Right lobe of liver (tissue), 6 donors: ENCODE measurements at regions not wholly inside any gene's neighbourhood (a gene's known extent, or its start where the extent isn't known, plus 50 kb on each side); places are given as distances from the start of the nearest gene placed in this dataset.

ENCODE experiments used
- ATAC-seq, 4 donors: fragments of 200-7000 bp; cut with Tn5 transposase; one replicate each; pipeline ENCODE4 v1.9.1; 2020; ENCODE audit warnings: mild to moderate bottlenecking in 4 of 4, moderate library complexity in 4 of 4
- DNase-seq, 3 donors: peaks; one replicate each; pipeline ENCODE4 v3.0.0-alpha.2; 2020
- H3K27ac ChIP-seq, 3 donors: fragments of 200-600 bp; one replicate each; pipeline ENCODE4 v1.8.0; 2022
- H3K27me3 ChIP-seq, 2 donors: fragments of 200-600 bp; one replicate each; pipeline ENCODE4 v1.8.0; 2022
- H3K36me3 ChIP-seq, 4 donors: fragments of 200-600 bp; sonication (generic) in 1 of 4; one replicate each; pipeline versions ENCODE4 v1.5.1 to v1.8.0; 2017 to 2022; ENCODE audit warnings: control low read depth in 1 of 4
- H3K4me1 ChIP-seq, 4 donors: fragments of 200-600 bp; sonication (generic) in 1 of 4; one replicate each; pipeline versions ENCODE4 v1.5.1 to v1.8.0; 2017 to 2022; ENCODE audit warnings: control low read depth in 1 of 4
- H3K4me3 ChIP-seq, 3 donors: fragments of 200-600 bp; one replicate each; pipeline ENCODE4 v1.8.0; 2022
- H3K9me3 ChIP-seq, 4 donors: fragments of 200-600 bp; sonication (generic) in 1 of 4; one replicate each; pipeline versions ENCODE4 v1.5.1 to v1.8.0; 2017 to 2022; ENCODE audit warnings: control low read depth in 1 of 4
- POLR2A ChIP-seq: fragments of 450-650 bp; IDR thresholded peaks from one replicate; pipeline ENCODE4 v1.6.1; 2017; ENCODE audit warnings: antibody characterized with exemption, mild to moderate bottlenecking
- WGBS: methylation state at CpG from one replicate; pipeline ENCODE4 v1.1.6; 2018; ENCODE audit warnings: low coverage, low lambda C conversion rate; ENCODE audit not compliant: insufficient coverage; ENCODE audit errors: missing lambda C conversion rate; 5-methylcytosine and 5-hydroxymethylcytosine counted together
- intact Hi-C, 2 donors: fragments of 100-400 bp; cut with DNase I; formaldehyde crosslinking; loops; one replicate each; pipeline versions ENCODE4 v1.11.2 to v1.14.1; 2022
- TF ChIP-seq, protein P1 (sequence below), 4 donors: fragments of 200-600 bp in 3 of 4; fragments of 450-650 bp in 1 of 4; IDR thresholded peaks; one replicate each; pipeline versions ENCODE4 v1.5.1 to v1.8.0; 2016 to 2022; ENCODE audit warnings: antibody characterized with exemption in 4 of 4, mild to moderate bottlenecking in 2 of 4
- donor health status: DM: no; HTN: yes; CAD: no.
- donor health status: DM: no; HTN: no; CAD: no.
- donor health status: DM: no; HTN: no; CAD: no.
- donor health status: DM: no; HTN: yes; CAD: no.
- donor health status: DM: no; HTN: yes; CAD: no.

DNA sequence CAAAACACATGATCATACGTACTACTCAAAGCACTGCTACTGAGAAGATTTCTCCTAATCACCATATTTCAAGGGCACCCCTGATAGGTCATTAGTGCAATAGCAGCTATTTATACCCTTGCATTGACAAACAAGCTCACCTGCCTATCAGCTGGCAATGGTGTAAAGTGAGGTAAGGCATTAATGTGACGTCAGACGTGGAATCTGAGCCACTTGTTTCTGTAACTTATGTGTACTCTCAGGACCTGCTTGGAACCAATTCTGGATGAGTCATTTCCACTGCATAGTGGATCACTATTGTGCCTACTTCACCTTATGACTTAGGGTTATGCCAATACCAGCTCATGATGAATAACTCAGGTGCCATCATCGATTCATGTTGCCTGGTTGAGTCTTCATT is 628.5 kb upstream of the CELF2 start:
- TF ChIP-seq, protein P1, sequence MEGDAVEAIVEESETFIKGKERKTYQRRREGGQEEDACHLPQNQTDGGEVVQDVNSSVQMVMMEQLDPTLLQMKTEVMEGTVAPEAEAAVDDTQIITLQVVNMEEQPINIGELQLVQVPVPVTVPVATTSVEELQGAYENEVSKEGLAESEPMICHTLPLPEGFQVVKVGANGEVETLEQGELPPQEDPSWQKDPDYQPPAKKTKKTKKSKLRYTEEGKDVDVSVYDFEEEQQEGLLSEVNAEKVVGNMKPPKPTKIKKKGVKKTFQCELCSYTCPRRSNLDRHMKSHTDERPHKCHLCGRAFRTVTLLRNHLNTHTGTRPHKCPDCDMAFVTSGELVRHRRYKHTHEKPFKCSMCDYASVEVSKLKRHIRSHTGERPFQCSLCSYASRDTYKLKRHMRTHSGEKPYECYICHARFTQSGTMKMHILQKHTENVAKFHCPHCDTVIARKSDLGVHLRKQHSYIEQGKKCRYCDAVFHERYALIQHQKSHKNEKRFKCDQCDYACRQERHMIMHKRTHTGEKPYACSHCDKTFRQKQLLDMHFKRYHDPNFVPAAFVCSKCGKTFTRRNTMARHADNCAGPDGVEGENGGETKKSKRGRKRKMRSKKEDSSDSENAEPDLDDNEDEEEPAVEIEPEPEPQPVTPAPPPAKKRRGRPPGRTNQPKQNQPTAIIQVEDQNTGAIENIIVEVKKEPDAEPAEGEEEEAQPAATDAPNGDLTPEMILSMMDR (IDR thresholded peaks at IDR 0.05) = no peak
- TF ChIP-seq POLR2A = no peak
- intact Hi-C loops = no loop called here
- Histone ChIP-seq H3K4me1 (no peaks in the 10 kb centered on the region), H3K9me3 (no peaks in the 10 kb centered on the region), H3K36me3 (no peaks in the 10 kb centered on the region), H3K27ac (no peak overlapping the region), H3K27me3 (no peaks in the 10 kb centered on the region), H3K4me3 (no peak overlapping the region)
- 65% methylated on average over 2 of the region's 4 CpGs for WGBS
- DNase-seq = no peak
- no peak for ATAC-seq

DNA sequence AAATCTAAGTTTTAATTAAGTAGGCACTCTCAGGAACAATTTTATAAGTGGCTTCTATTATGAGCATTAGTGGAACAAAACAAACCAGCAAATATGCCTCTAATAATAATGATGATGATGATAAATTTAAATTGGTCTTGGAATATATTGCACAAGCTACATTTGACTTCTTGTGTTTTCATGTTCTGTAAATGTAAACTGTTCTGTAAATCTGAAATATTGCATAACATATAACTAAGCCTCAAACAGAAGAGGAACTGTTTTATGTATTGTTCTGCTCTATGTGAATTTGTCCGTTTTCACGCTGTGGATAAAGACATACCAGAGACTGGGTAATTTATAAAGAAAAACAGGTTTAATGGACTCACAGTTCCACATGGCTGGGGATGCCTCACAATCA is 625.2 kb upstream of the CELF2 start:
- Histone ChIP-seq H3K36me3 (no peaks in the 10 kb centered on the region), H3K4me1 (no peaks in the 10 kb centered on the region), H3K4me3 (no peak overlapping the region), H3K27me3 (no peaks in the 10 kb centered on the region), H3K9me3 (no peaks in the 10 kb centered on the region), H3K27ac (no peak overlapping the region)
- 48% methylated on average over 2 of the region's 2 CpGs for WGBS
- TF ChIP-seq, protein P1 (IDR thresholded peaks at IDR 0.05) = no peak
- no peak for TF ChIP-seq POLR2A
- DNase-seq = no peak
- intact Hi-C loops = no loop called here
- ATAC-seq = no peak

DNA sequence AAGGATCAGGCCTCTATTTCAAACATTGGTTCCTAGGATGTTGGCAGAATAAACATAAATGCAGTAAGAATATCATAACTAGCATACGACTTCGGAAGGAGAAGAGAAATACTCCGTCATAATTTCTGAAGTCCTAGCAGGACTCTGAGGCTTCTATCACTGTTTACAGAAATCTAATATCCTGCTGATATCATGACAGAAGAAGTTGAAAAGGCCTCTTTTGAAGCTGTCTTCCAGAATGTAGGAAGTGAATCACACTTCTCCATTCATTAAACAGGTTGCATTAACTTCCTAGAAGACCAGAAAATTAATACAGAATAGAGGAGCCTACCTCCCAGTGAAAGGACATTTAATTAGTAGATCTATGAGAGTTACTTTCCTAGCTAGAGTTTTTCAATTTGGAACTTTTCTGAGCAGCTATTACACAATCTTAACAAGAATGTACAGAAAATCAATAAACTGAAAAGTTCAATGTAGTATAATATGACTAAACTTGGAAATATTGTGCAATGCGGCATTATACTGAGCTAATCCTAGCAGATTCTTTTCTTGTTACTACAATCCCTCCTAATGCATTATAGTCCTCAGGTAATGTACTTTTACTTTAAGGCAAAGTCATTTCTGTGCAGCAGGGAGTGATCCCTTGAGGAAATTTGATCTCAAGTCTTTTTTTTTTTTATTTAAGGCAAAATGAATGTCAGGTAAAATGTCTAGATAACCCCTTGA is 622.6 kb upstream of the CELF2 start:
- 67% methylated on average over 4 of the region's 4 CpGs for WGBS
- no peak for ATAC-seq
- intact Hi-C loops = no loop called here
- no peak overlapping the region for H3K27ac ChIP-seq
- H3K4me3 ChIP-seq = no peak overlapping the region
- TF ChIP-seq, protein P1 (IDR thresholded peaks at IDR 0.05) = no peak
- TF ChIP-seq POLR2A = no peak
- no peak for DNase-seq
- no peaks in the 10 kb centered on the region for H3K4me1 ChIP-seq
- H3K27me3 ChIP-seq = no peaks in the 10 kb centered on the region
- no peaks in the 10 kb centered on the region for H3K9me3 ChIP-seq
- no peaks in the 10 kb centered on the region for H3K36me3 ChIP-seq

DNA sequence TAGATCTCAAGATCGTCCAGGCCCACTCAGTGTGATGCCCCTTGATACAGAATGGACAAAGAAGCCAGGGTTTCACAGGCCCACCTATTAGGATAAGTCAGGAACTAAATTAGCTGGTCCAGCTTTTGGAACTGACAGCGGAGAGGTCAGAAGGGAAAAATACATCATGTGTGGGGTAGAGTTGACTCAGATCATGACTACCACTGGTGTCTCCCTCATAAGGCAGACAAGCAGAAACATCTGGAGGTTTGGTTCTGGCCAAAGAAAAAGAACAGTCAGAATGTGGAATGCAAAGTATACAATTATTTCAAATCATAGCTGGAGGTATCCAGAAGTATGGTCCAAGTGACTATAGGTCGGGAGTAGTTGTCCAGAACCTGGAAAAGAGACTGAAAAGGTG is 621.1 kb upstream of the CELF2 start:
- 25% methylated on average over 3 of the region's 3 CpGs for WGBS
- Histone ChIP-seq H3K4me3 (no peak overlapping the region), H3K4me1 (no peaks in the 10 kb centered on the region), H3K9me3 (no peaks in the 10 kb centered on the region), H3K36me3 (no peaks in the 10 kb centered on the region), H3K27me3 (no peaks in the 10 kb centered on the region), H3K27ac (no peak overlapping the region)
- ATAC-seq (no peak), DNase-seq (no peak)
- TF ChIP-seq, protein P1 (IDR thresholded peaks at IDR 0.05) = no peak
- no peak for TF ChIP-seq POLR2A
- intact Hi-C loops = no loop called here

DNA sequence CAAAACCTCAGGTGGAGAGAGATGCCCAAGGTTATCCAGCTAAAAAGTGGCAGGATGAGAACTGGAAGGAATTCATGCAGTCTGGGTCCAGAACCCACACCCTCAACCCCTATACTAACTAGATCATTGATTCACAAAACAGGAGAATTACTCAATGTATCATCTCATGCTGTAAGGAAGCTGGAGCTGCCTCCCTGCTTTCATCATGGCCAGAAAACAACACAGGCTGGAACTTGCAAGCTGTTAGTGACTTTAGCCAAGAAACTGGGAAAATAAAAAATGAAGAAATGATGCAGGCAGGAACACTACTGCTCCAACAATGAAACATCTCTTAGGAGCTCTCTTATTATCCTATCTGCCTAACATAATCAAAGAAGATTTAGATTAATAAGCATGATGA is 619.8 kb upstream of the CELF2 start:
- no peaks in the 10 kb centered on the region for H3K4me1 ChIP-seq
- no peaks in the 10 kb centered on the region for H3K36me3 ChIP-seq
- H3K27ac ChIP-seq = no peak overlapping the region
- intact Hi-C loops = no loop called here
- H3K9me3 ChIP-seq = no peaks in the 10 kb centered on the region
- no peak for TF ChIP-seq POLR2A
- TF ChIP-seq, protein P1 (IDR thresholded peaks at IDR 0.05) = no peak
- H3K27me3 ChIP-seq = no peaks in the 10 kb centered on the region
- no peak overlapping the region for H3K4me3 ChIP-seq
- ATAC-seq = no peak
- no peak for DNase-seq
